Left lung (tissue), 4 donors: ENCODE measurements at regions not wholly inside any gene's neighbourhood (a gene's known extent, or its start where the extent isn't known, plus 50 kb on each side); places are given as distances from the start of the nearest gene placed in this dataset.

ENCODE experiments used
- ATAC-seq: fragments of 200-7000 bp; cut with Tn5 transposase; one replicate; pipeline ENCODE4 v1.9.1; 2020; ENCODE audit warnings: moderate library complexity
- DNase-seq, 4 donors: peaks; one replicate each; pipeline ENCODE4 v3.0.0-alpha.2; 2013 to 2020
- H3K27ac ChIP-seq, 2 donors: fragments of 200-600 bp; sonication (generic) in 1 of 2; one replicate each; pipeline versions ENCODE4 v1.5.0 to v1.8.0; 2020 to 2021
- H3K27me3 ChIP-seq, 2 donors: fragments of 200-600 bp; sonication (generic) in 1 of 2; one replicate each; pipeline versions ENCODE4 v1.5.0 to v1.8.0; 2020 to 2021
- H3K36me3 ChIP-seq, 2 donors: fragments of 200-600 bp; sonication (generic) in 1 of 2; one replicate each; pipeline versions ENCODE4 v1.5.0 to v1.8.0; 2020 to 2021
- H3K4me1 ChIP-seq, 2 donors: fragments of 200-600 bp; one replicate each; pipeline ENCODE4 v1.8.0; 2021
- H3K4me3 ChIP-seq, 2 donors: fragments of 200-600 bp; sonication (generic) in 1 of 2; one replicate each; pipeline versions ENCODE4 v1.5.0 to v1.8.0; 2020 to 2021; ENCODE audit warnings: mild to moderate bottlenecking in 1 of 2
- H3K9me3 ChIP-seq, 2 donors: fragments of 200-600 bp; sonication (generic) in 1 of 2; one replicate each; pipeline versions ENCODE4 v1.5.0 to v1.8.0; 2020 to 2021
- intact Hi-C, 2 donors: fragments of 100-400 bp; cut with DNase I; formaldehyde crosslinking; loops; one replicate each; pipeline versions ENCODE4 v1.11.2 to v1.14.2; 2022
- TF ChIP-seq, protein P1 (sequence below), 2 donors: fragments of 200-600 bp; sonication (generic) in 1 of 2; IDR thresholded peaks; one replicate each; pipeline versions ENCODE4 v1.5.0 to v1.8.0; 2021; ENCODE audit warnings: antibody characterized with exemption in 2 of 2
- donor health status: DM: no; HTN: yes; CAD: no.
- donor health status: DM: no; HTN: no; CAD: no.

GRCh38 chr12:126212824-126213223 lies 1147.6 kb downstream of the AACS start:
- Histone ChIP-seq H3K36me3 (no peaks in the 10 kb centered on the region), H3K27ac (no peak overlapping the region), H3K9me3 (no peaks in the 10 kb centered on the region), H3K4me1 (no peaks in the 10 kb centered on the region), H3K4me3 (no peak overlapping the region), H3K27me3 (no peaks in the 10 kb centered on the region)
- intact Hi-C loops: no loop called here
- ATAC-seq: no peak
- TF ChIP-seq, protein P1, sequence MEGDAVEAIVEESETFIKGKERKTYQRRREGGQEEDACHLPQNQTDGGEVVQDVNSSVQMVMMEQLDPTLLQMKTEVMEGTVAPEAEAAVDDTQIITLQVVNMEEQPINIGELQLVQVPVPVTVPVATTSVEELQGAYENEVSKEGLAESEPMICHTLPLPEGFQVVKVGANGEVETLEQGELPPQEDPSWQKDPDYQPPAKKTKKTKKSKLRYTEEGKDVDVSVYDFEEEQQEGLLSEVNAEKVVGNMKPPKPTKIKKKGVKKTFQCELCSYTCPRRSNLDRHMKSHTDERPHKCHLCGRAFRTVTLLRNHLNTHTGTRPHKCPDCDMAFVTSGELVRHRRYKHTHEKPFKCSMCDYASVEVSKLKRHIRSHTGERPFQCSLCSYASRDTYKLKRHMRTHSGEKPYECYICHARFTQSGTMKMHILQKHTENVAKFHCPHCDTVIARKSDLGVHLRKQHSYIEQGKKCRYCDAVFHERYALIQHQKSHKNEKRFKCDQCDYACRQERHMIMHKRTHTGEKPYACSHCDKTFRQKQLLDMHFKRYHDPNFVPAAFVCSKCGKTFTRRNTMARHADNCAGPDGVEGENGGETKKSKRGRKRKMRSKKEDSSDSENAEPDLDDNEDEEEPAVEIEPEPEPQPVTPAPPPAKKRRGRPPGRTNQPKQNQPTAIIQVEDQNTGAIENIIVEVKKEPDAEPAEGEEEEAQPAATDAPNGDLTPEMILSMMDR (IDR thresholded peaks at IDR 0.05): no peak
- no peak for DNase-seq

DNA sequence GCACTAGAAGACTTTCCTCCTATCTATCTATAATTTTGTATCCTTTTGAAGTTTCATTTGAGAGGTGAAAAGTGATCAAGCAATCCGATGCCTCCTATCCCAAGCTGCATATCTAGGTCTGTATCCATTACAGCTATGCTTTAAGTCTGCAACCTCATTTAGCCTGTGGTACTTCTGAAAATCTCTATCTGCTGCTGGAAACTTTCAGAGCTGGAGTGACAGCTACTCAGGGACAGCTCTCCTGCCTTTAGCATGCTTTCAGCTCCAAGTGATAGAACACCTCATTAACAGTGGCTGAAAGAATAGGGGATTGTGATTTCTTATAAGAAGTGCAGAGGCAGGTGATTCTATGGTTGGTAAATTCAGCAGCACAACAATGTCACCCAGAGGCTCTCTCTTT lies 1153.5 kb downstream of the AACS start:
- TF ChIP-seq, protein P1 (IDR thresholded peaks at IDR 0.05): no peak
- DNase-seq (no peak), ATAC-seq (no peak)
- no peak overlapping the region for H3K27ac ChIP-seq
- H3K27me3 ChIP-seq: no peaks in the 10 kb centered on the region
- intact Hi-C loops: no loop called here
- H3K36me3 ChIP-seq: no peaks in the 10 kb centered on the region
- H3K4me1 ChIP-seq: no peaks in the 10 kb centered on the region
- no peaks in the 10 kb centered on the region for H3K9me3 ChIP-seq
- H3K4me3 ChIP-seq: no peak overlapping the region

DNA sequence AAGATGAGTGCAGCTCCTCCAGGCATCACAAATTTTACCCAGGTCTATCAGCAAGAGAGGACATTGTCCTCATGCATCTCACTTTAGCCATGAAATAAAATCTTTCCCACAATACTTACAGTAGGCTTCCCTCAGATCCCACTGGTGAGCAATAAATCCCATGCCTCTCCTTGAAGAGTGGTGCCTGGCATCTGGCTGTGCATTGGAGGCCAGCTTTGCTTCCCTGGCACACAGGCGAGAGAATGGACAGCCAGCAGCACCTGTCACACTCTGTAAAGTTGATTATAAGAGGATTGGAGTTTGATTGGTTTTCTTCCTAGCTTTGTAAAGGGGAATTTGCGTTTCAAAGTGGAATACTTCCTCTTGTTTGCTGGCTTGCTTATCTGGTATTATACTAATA lies 1153.9 kb downstream of the AACS start:
- no peaks in the 10 kb centered on the region for H3K27me3 ChIP-seq
- H3K27ac ChIP-seq: no peak overlapping the region
- H3K4me3 ChIP-seq: no peak overlapping the region
- no peaks in the 10 kb centered on the region for H3K9me3 ChIP-seq
- H3K4me1 ChIP-seq: no peaks in the 10 kb centered on the region
- ATAC-seq (no peak), DNase-seq (no peak)
- TF ChIP-seq, protein P1 (IDR thresholded peaks at IDR 0.05): no peak
- H3K36me3 ChIP-seq: no peaks in the 10 kb centered on the region
- intact Hi-C loops: no loop called here

- TF ChIP-seq, protein P1 (IDR thresholded peaks at IDR 0.05): no peak
- ATAC-seq: no peak
- Histone ChIP-seq H3K27me3 (no peaks in the 10 kb centered on the region), H3K36me3 (no peaks in the 10 kb centered on the region), H3K27ac (no peak overlapping the region), H3K9me3 (no peaks in the 10 kb centered on the region), H3K4me1 (no peaks in the 10 kb centered on the region), H3K4me3 (no peak overlapping the region)
- intact Hi-C loops: no loop called here
- no peak for DNase-seq
Measured at GRCh38 chr12:126219654-126220279, 1154.5 kb downstream of the AACS start.

- DNase-seq (no peak), ATAC-seq (no peak)
- intact Hi-C loops: no loop called here
- Histone ChIP-seq H3K27ac (no peak overlapping the region), H3K9me3 (peaks cover 0 to 7% of the 10 kb centered on the region in 2 donors), H3K27me3 (no peaks in the 10 kb centered on the region), H3K4me3 (no peak overlapping the region), H3K4me1 (no peaks in the 10 kb centered on the region), H3K36me3 (no peaks in the 10 kb centered on the region)
- TF ChIP-seq, protein P1 (IDR thresholded peaks at IDR 0.05): no peak
Measured at GRCh38 chr12:126224032-126224431, 1158.8 kb downstream of the AACS start.
